ENCODE measurements at regions not wholly inside any gene's neighbourhood (a gene's known extent, or its start where the extent isn't known, plus 50 kb on each side); places are given as distances from the start of the nearest gene placed in this dataset.

DNA sequence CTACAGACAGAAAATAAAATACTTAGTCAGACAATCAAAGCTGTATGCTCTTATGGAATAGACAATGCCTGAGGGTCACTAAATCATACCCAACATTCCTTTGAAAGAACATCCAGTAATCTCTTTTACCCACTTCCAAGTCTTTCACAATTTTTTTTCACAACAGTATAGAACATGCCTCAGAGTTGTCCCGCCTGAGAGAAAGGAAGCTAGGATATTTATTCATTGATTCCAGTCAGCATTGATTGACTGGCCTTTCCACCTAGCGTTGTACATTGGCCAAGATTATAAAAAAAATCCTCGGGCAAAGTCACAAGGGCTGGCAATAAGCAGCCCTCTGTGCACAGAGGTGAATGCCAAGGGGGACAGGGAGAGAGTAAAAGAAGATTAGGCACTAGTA, 318.1 kb upstream of the PIK3R1 start:
- DNase-seq (ENCODE audit: low read depth, low spot score) (no peak), FAIRE-seq (no peak)
- H3K27me3 ChIP-seq (ENCODE audit: control insufficient read depth in 2 of 2, insufficient read depth in 2 of 2, low read length in 2 of 2), result peaks cover 0 to 3% of the 10 kb centered on the region in 2 experiments
- intact Hi-C loops (cut with micrococcal nuclease) (no loop called here), dilution Hi-C loops (cut with MboI; ENCODE audit: extremely low pct_ligation_motif_present, low sequenced_read_pairs) (no loop called here)
- CTCF ChIA-PET, result no interaction called here
- H3K27ac ChIP-seq (ENCODE audit: insufficient read depth, low read depth, low read length), result no peak overlapping the region
- H3K79me2 ChIP-seq (ENCODE audit: control insufficient read depth, insufficient read depth, low read length), result no peaks in the 10 kb centered on the region
- H2AFZ ChIP-seq (ENCODE audit: low read depth, low read length), result no peak overlapping the region
- H3K4me2 ChIP-seq (ENCODE audit: insufficient read depth, low read length), result no peak overlapping the region
- H3K9me3 ChIP-seq (replicated peaks; ENCODE audit: control insufficient read depth, insufficient read depth, low read length), result no peaks in the 10 kb centered on the region
- no peaks in the 10 kb centered on the region for H4K20me1 ChIP-seq (replicated peaks; ENCODE audit: control insufficient read depth, extremely low read depth, insufficient read depth, low read length)
- no peaks in the 10 kb centered on the region for H3K4me1 ChIP-seq (ENCODE audit: control insufficient read depth, extremely low read depth, insufficient read depth, low read length)
- BruUV-seq (replicated peaks), result no TSS peak
- H3K4me3 ChIP-seq (replicated peaks in 1 of 3; ENCODE audit: insufficient read depth in 1 of 3, low read depth in 1 of 3, low read length in 3 of 3), result no peak overlapping the region
- no peaks in the 10 kb centered on the region for H3K9me1 ChIP-seq (replicated peaks; ENCODE audit: control insufficient read depth, extremely low read depth, insufficient read depth, low read length)
- no peak overlapping the region for H3K9ac ChIP-seq (replicated peaks; ENCODE audit: extremely low read depth, insufficient read depth, low read length)
- POLR2A ChIA-PET, result no interaction called here
- no peak for TF ChIP-seq MAX (IDR thresholded peaks at IDR 0.05; ENCODE audit: insufficient read depth, insufficient read length)
- TF ChIP-seq, protein P1, sequence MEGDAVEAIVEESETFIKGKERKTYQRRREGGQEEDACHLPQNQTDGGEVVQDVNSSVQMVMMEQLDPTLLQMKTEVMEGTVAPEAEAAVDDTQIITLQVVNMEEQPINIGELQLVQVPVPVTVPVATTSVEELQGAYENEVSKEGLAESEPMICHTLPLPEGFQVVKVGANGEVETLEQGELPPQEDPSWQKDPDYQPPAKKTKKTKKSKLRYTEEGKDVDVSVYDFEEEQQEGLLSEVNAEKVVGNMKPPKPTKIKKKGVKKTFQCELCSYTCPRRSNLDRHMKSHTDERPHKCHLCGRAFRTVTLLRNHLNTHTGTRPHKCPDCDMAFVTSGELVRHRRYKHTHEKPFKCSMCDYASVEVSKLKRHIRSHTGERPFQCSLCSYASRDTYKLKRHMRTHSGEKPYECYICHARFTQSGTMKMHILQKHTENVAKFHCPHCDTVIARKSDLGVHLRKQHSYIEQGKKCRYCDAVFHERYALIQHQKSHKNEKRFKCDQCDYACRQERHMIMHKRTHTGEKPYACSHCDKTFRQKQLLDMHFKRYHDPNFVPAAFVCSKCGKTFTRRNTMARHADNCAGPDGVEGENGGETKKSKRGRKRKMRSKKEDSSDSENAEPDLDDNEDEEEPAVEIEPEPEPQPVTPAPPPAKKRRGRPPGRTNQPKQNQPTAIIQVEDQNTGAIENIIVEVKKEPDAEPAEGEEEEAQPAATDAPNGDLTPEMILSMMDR (IDR thresholded peaks at IDR 0.05; ENCODE audit: extremely low read depth in 1 of 2, insufficient read depth in 1 of 2, low read depth in 1 of 2, low read length in 2 of 2), result no peak
- TF ChIP-seq POLR2AphosphoS5 (IDR thresholded peaks at IDR 0.05; ENCODE audit: insufficient read depth, low read depth, low read length), result no peak
- no peak for TF ChIP-seq JUN (IDR thresholded peaks at IDR 0.05; ENCODE audit: borderline replicate concordance, insufficient read depth, insufficient read length, low read depth)
- no peak for TF ChIP-seq EZH2 (IDR thresholded peaks at IDR 0.05; ENCODE audit: borderline replicate concordance, low read depth, low read length, severe bottlenecking)
- no peak for TF ChIP-seq MYC (IDR thresholded peaks at IDR 0.05; ENCODE audit: low read depth, low read length)
- no peak for TF ChIP-seq POLR2A (IDR thresholded peaks at IDR 0.05; ENCODE audit: low read depth, low read length)
- no peak for TF ChIP-seq FOS (IDR thresholded peaks at IDR 0.05; ENCODE audit: borderline replicate concordance, insufficient read depth, low read length)
- TF ChIP-seq GATA2 (IDR thresholded peaks at IDR 0.05; ENCODE audit: insufficient read depth, insufficient read length, low read depth, low read length), result no peak
- no peaks in the 10 kb centered on the region for H3K36me3 ChIP-seq (ENCODE audit: control insufficient read depth in 2 of 2, extremely low read depth in 1 of 2, insufficient read depth in 2 of 2, low read length in 2 of 2)

Data from endothelial cell of umbilical vein (primary cell).